Gastroesophageal sphincter (tissue), 3 donors: ENCODE measurements at regions not wholly inside any gene's neighbourhood (a gene's known extent, or its start where the extent isn't known, plus 50 kb on each side); places are given as distances from the start of the nearest gene placed in this dataset.

Experiments used
- POLR2AphosphoS5 ChIP-seq: sonication (generic); formaldehyde crosslinking; IDR thresholded peaks from one replicate; pipeline ENCODE4 v1.6.1; 2017; ENCODE audit warnings: antibody characterized with exemption
- TF ChIP-seq, protein P1 (sequence below), 4 experiments: fragments of 200-600 bp in 2 of 4; fragments of 450-650 bp in 2 of 4; sonication (generic) in 1 of 4; IDR thresholded peaks; one replicate each; pipeline ENCODE4 v1.5.1; 2017 to 2019; ENCODE audit warnings: antibody characterized with exemption in 4 of 4, mild to moderate bottlenecking in 2 of 4, moderate library complexity in 2 of 4

DNA sequence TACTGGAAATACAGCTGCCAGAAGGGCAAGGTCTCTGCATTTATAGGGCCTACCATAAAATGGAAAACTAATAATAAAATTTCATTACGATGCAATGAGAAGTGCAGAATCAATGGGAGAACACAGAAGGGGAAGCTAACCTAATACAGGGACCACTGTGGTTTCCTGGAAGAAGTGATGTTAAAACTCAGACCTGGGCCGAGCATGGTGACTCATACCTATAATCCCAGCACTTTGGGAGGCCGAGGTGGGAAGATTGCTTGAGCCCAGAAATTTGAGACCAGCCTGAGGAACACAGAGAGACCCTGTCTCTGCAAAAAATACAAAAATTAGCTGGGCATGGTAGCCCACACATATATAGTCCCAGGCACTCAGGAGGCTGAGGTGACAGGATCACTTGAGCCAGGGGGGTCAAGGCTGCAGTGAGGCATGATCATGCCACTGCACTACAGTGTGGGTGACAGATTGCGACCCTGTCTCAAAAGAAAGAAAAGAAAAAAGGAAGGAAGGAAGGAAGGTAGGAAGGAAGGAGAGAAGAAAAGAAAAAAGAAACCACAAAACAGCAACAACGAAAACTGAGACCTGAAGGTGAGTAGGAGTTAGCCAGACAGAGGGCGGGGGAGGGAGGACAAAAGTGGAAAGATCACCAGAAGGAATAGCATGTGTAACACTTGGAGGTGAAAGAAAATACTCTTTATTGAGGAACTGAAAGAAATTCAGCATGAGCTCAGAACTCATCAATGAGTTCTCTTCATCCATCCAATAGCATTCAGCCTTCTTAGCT is 58.3 kb upstream of the DTNA start:
- TF ChIP-seq, protein P1, sequence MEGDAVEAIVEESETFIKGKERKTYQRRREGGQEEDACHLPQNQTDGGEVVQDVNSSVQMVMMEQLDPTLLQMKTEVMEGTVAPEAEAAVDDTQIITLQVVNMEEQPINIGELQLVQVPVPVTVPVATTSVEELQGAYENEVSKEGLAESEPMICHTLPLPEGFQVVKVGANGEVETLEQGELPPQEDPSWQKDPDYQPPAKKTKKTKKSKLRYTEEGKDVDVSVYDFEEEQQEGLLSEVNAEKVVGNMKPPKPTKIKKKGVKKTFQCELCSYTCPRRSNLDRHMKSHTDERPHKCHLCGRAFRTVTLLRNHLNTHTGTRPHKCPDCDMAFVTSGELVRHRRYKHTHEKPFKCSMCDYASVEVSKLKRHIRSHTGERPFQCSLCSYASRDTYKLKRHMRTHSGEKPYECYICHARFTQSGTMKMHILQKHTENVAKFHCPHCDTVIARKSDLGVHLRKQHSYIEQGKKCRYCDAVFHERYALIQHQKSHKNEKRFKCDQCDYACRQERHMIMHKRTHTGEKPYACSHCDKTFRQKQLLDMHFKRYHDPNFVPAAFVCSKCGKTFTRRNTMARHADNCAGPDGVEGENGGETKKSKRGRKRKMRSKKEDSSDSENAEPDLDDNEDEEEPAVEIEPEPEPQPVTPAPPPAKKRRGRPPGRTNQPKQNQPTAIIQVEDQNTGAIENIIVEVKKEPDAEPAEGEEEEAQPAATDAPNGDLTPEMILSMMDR (IDR thresholded peaks at IDR 0.05): no peak
- no peak for TF ChIP-seq POLR2AphosphoS5
